NCI-H510A treated with DMSO at 0.1 percent for 48 hours (cell line): ENCODE measurements at regions not wholly inside any gene's neighbourhood (a gene's known extent, or its start where the extent isn't known, plus 50 kb on each side); places are given as distances from the start of the nearest gene placed in this dataset.

Source experiments
- DNase-seq: peaks from one replicate; lab custom pipeline; 2025; lab: John Stamatoyannopoulos, UW

DNA sequence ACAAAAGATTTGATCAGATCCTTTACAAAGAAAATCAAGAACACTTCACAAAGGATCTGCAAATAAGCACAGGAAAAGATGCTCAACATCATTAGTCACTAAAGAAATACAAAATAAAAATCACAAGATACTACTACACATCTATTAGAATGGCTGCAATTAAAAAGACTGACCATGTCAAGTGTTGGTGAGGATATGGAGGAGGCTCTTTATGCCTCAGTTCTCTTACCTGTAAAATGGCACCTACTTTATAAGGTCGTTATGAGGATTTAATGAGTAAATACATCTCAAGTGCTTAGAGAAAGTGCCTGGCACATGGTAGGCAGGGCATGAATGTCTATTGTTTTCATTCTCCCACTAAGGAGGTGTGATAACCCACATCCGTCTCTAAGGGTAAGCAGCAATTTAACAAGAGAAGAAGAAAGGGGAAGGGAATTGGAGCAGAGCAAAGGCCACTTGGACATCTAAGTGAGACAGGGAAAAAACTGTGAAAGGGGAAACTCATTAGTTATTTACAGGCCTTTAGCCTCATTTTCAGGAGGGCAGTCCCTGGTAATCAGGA, 157.5 kb upstream of the NFE2L3 start:
- no peak for DNase-seq

DNA sequence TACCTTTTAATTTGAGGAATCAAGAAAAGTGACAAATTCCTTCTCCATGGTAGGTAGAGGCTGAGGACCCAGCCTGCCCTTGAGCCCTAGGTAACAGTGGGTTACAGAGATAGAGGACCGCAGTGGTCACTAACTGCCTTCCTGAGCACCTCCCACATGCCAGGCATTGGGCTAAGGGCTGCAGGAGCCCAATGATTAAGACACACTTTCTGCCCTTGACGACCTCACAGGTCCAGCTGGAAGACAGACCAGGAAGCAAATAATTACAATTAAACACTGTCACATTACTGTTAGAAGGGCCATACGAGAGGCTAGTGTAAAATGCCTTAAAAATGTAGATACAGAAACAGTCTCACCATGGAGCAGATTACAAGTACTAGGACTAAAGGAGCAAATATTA, 156.8 kb upstream of the NFE2L3 start:
- DNase-seq, result no peak

DNA sequence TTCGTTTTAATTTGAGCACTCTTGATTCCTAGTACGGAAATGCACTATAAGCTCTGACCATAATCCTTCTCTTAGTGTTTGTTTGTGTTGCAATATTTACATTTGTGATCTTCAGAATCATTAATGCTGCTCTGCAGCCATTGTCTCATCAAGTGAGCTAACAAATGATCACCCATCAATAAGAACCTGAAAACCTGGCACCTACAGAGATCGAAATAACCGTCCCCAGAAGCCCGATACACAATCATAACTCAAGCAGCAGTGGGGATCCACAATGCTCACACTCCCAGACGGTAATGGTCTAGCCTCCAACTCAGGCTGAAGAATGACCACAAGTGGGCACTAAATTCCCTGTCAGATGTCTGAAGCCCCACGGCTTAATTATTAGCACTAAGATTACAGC, 156.0 kb upstream of the NFE2L3 start:
- peak; percentile 38 for DNase-seq

DNA sequence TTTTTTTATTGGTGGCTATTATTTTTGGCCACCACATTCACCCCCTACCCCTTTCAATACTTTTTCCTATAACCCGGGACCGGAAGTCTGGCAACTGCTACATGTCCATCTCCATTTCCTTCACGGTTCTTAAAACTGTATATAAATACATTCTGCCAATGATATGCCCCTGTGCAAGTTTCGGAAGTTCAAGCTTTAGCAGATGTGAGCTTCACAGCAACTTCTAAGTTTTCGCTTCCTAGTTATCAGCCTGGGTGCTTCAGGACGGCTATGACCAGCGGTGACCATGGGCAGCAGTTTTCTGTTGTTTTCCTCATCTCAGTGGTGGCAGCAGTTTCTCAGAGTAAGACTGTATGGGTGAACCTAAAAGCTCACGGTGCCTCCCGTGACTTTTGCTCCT, 153.5 kb upstream of the NFE2L3 start:
- DNase-seq, result no peak

DNA sequence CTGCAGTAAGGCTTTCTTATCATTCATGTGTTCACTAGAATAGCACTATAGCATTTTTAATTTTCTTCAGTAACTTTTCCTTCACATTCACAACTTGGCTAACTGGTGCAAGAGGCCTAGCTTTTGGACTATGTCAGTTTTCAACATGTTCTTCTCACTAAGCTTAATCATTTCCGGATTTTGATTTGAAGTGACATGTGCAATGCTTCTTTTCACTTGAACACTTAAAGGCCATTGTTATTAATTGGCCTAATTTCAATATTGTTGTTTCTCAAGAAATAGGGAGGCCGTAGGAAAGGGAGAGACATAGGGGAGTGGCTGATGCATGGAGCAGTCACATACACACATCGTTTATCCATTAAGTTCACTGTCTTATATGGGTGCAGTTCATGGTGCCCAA, 151.2 kb upstream of the NFE2L3 start:
- DNase-seq, result no peak

DNA sequence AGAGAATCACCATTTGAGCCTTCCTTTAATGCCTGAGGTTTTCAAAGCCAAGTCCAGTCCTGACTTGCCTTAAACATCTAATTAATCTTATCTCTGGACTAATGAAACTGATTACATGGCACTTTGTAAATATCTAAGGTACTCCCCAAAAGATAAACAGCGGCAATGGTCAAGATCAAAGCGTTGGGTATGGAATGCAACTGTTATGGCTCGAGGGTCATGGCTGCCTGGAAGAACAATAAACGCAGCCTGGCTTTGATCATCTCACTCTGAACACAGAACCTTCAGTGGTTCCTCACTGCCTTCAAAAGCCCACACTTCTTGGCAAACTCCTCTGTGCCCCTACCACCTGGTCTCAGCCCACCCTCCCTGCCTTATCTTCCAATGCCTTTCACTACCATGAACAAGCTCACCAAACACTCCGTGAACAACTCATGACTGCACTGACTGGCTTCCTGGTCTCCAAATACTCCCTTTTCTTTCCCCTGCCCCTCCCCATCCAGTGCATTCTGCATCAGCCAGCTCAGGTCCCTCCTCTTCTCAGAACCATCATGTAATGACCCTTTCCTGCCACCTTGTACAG, 150.2 kb upstream of the NFE2L3 start:
- no peak for DNase-seq

DNA sequence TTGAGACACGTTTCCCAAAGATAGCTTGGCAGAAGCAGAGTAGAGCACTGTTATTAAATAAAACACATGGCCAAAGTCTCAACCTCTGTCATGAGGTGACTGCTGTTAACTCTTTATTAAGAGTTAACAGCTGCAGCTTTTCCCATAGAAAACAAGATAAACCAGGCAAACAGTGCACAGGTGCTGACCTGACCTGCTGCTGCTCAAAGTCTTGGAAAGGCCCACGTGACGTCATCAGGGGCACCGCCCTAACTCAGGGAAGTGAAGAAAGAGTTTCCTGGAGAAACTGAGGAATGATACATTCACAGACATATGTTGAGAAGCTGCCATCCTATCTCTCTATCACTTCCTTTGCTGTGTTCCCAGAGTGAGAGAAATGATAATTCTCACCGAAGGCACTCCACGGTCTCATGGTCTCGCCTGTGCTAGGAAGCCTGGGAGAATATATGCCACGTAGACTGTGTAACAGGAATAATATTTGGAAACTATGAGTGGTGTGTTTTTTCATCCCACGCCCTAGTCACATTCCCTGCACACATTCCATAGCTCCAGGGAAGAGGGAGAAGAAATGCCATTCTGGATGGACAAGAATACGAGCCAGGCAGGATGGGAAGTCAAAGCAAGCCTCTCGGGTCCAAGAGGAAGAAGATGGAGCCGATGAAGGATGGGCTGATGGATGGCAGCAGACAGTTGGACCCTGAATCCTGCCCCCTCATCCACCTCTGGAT, 146.2 kb upstream of the NFE2L3 start:
- no peak for DNase-seq

DNA sequence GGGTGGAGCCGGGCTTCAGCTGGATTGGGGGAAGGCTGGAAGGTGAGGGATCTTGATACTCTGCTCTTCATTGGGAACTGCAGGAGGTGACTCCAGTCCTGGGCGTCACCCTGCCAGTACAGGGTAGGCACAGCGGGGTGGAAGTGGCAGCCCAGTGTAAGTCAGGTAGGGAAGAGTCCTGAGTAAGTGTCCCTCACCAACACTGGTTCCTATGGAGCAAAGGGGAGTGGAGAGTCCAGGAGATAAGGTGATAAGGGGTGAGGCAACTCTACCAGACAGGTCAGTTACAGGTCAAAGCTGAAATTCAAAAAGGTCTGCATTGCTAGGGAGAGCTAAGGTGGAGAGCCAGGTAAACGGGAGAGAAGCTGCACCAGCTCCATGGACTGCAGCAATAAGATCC, 145.6 kb upstream of the NFE2L3 start:
- no peak for DNase-seq

DNA sequence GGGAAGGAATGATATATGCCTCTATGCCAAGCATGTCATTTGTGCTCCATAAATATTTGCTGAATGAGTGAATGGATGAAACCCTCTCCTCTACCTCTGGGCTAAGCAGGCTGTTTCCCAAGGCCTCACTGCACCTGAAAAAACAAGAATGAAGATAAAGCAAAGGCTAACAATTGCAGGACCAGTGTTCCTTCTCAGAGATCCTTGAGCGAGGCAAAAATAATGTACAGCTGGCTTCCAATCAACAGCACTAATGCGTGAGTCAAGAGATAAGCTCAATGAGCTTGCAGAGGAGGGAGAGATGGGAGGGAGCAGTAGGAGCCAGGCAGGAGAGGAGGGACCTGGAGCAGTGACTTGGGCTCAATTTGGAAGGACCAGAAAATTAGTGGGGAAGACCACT, 144.5 kb upstream of the NFE2L3 start:
- no peak for DNase-seq

DNA sequence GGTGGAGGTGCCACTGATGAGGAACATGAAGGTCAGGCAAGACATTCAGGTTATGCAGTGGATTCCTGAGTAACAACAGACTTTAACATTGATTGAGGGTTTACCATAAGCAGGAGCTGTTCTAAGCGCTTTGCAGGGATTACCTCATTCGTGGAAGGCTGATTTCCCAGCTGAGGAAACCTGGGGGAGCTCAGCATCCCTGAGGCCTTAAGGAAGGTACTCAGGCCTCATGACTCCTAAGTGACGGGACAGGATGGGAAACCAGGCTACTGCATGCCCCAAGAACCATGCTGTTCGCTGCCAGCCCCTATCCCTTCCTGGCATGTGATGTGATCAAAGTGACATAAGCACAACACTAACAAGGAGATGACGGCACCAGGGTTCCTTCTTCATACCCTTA, 143.6 kb upstream of the NFE2L3 start:
- DNase-seq, result no peak

DNA sequence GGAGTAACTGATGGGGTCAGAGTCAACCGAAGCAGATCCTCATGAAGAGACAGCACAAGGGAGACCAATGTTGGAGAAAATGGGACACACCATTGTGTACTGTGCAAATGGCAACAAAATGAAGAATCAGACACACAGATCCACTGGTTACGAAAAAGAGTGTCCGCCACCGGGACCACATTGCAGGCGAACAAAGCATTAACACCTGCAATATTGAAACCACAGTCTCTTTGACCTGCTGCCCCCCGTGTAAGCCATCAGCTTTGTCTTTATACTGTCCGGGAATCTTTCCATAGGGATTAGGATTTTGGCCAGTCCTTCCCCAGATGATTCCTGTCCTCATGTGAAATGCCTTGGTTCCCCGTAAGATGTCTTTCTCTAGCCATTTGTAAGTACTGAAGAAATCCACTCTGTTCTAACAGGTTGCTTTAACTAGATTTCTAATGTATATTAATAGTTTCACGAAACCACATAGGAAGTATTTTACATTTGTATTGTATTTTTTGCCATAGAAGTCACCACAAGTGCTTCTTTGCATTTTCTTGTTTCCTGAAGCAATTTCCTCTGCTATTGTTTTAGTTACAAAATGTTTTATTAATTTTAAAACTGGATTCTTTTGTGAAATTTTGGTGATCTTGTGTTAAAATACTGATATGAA, 140.8 kb upstream of the NFE2L3 start:
- no peak for DNase-seq

DNA sequence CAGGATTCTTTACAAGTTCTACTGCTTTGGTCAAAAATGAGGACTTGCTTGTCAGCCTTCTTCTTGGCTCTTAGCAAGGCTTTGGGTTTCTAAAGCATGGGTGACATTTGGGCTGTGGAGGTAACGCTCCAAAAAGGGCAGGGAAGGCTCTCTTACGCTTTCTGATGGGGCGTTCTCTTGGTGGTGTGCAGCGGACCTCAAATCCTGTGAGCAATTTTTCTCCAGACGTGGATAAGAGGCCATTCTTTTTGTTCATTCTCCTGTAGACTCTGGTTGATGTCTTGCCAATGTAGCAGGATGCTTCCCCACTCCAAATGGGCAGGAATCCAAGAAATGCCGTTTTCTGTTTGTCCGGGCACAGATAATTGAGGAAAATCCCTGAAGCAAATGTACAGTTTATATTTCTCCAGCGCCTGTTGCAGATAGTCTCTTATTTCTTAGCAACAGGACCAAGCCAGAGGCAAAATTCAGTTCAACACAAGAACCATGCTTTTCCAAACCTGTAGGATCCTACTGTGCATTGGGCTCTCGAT, 138.4 kb upstream of the NFE2L3 start:
- DNase-seq, result no peak

DNA sequence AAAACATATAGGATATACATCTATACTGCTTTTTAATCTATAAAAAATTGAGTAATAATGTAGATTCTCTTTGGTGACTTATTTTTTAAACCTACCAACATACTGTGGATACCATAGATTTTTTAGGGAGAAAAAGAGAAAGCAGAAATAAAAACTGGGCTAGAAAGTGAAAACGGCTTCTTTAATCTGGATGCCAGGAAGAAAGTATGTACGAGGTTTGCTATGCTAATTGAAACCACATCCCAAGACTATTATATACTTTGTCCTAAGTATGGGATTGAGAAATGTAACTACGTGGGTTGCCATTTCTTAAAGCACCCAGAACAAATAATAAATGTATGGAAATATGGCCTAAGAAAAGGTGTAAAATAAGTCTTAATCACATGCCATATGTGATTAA, 129.0 kb upstream of the NFE2L3 start:
- no peak for DNase-seq

DNA sequence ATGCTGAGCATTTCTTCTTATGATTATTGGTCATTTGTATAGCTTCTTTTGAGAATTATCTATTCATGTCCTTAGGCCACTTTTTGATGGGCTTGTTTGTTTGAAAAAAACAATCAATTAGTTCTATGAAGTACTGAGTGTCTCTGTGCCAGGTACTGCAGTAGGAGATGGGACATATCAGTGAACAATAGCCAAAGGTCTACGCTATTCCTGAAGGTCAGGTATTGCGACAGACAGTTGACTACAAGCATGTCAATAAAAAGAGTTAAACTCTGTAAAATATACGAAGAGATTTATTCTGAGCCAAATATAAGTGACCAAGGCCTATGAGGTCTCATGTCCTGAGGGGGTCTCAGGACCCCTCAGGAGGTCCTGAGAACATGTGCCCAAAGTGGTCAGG, 122.1 kb upstream of the NFE2L3 start:
- DNase-seq, result no peak

DNA sequence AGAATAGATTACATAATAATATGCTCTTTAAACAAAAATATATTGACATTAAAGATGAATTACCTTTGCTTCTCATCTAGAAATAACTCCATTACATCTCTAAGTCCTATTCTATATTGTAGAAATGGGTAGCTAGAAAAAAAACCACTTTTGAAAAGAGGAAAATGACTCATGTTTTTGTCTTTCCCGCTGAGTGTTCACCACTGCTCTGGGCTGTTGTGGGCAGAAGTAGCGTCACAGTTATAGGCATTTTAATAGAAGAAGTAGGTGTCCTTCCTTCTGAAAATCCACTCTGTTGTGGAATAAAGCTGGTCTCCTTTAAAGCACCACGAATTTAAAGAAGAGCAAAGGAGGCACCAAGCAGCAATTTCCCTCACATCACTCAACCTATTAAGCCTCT, 117.6 kb upstream of the NFE2L3 start:
- no peak for DNase-seq

DNA sequence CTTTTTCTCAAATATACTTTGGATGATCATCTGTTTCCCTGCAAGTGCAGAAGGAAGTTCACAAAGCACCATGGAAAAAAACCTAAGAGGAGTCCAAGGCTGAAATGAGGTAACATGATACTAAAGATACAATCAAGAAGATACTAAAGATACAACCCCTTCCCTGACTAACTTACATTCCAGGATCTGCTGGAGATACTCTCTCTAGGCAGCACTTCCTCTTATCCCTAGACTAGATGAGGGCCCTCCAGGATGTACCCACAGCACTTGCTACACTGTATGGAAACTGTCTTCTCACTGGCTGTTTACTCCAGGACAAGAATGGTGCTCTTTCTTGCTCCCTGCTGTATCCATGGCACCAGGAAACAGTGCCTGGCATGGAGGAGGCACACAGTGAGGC, 116.4 kb upstream of the NFE2L3 start:
- no peak for DNase-seq

DNA sequence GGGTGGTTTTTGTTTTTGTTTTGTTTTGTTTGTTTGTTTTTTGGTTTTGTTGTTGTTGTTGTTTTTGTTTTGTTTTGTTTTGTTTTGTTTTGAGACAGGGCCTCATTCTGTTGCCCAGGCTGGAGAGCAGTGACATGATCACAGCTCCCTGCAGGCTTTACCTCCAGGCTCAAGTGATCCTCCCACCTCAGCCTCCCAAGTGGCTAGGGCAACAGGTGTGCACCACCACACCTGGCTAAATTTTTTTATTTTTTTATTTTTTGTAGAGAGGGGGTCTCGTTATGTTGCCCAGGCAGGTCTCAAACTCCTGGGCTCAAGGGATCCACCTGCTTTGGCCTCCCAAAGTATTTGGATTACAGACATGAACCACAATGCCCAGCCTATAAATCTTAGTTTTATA, 115.9 kb upstream of the NFE2L3 start:
- DNase-seq, result no peak

DNA sequence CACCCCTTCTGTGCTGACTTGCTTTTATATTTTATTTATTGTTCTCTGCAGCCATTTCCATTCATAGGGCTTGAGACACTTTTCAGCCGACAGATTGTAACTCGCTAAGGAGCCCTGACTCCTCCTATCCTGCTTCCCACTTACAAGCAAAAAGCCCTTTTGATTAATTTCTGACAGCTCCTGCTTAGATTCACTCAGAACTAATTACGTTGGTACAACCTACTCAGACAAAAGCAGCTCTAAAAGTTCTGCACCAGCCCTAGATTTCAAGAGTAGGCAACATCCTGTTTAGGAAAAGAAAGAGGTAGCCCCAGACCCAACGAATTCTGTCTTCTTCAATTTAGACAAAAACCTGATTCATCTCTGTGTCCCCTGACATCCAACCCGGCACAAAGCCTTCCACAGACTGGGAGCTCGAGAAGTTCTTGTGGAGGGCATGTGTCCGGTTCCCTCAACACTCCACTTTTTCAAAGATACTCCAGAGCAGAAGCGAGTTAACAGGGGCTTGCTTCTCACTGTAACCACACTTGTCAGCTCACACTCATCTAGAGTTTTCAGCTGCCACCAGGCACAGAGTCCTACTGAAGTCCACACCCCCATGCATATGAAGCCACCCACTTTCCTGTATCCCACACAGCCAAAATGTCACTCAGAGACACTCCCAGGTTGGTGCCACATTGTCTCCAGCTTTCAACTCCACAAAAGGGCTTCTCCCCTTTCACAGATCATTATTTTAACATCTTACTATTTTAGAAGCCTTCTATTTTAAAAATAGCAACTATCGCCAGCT, 113.6 kb upstream of the NFE2L3 start:
- no peak for DNase-seq

DNA sequence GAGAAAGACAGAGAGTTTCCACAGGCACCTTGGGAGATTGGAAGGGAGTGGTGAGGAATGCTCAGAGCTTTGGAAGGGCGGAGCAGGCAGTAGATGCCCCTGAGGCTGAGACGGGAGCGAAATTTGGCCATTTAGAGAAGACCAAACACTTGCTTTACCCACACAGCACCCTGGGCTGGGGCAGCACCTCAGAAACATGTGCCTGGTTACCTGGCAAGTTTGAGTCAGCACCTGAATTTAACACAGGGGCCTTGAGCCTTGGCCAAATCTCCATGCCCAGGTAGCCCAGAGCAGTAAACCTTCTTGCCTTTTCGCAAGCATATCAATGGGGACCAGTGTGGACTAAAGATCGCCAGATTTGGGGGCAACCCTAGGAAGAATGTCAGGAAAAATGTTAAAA, 111.9 kb upstream of the NFE2L3 start:
- no peak for DNase-seq

DNA sequence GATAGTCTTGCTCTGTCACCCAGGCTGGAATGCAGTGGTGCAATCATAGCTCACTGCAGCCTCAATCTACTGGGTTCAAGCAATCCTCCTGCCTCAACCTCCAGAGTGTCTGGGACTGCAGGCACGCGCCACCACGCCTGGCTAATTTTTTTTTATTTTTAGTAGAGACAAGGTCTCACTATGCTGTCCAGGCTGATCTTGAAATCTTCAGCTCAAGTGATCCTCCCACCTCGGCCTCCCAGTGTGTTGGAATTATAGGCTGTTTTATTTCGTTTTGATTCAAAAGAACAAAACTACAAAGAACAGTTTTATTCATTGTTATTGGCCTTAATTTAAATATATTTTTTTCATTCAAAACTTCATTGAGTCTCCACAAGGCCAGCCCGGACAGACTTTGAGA, 109.8 kb upstream of the NFE2L3 start:
- DNase-seq, result no peak

DNA sequence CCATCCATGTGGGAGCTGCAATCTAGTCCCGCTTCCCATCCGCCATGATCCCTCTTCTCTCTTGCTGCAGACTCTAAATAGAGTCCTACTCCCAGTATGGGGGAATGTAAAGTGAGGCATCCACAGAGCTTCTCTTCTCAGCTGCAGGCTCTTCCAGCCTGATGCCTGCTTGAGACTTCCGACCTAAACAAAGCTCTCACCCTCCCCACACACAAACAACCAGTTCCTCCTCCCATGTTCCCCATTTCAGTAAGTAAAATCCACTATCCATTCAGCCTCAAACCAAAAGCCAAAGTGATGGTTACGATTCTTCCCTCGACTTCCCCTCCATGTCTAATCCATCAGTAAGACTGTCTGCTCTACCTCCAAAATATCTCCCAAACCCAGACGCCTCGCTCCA, 108.2 kb upstream of the NFE2L3 start:
- no peak for DNase-seq

DNA sequence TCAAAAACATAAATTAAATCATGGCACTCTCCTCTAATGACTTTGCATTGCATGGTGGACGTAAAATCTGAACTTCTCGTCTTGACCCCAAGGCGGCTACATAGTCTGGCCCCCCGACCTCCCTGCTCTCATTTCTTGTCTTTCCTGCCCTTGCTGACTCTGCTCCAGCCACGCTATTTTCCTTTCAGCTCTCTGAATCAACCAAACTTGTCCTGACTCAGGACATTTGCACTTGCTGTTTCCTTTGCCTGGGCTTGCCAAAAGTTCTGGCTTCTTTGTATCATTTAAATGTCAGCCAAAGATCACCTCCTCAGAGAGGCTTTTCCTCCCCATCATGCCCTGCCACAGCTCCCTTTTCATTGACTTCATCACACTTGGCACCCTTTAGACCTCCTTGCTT, 107.7 kb upstream of the NFE2L3 start:
- DNase-seq, result no peak
